ENCODE measurements at regions not wholly inside any gene's neighbourhood (a gene's known extent, or its start where the extent isn't known, plus 50 kb on each side); places are given as distances from the start of the nearest gene placed in this dataset.

GRCh38 chr4:13130848-13131247 is 353.3 kb downstream of the RAB28 start (continued):
- TF ChIP-seq ZNF462 (CRISPR knock-in tag; IDR thresholded peaks at IDR 0.05) (no peak), CREB1 (CRISPR knock-in tag; IDR thresholded peaks at IDR 0.05; ENCODE audit: low read depth) (no peak), EZH2phosphoT487 (IDR thresholded peaks at IDR 0.05; ENCODE audit: unreplicated experiment) (no peak), POLR2AphosphoS5 (IDR thresholded peaks at IDR 0.05; ENCODE audit: low read depth) (no peak), EZH2 (IDR thresholded peaks at IDR 0.05; ENCODE audit: low read depth, unreplicated experiment) (no peak)
- TF ChIP-seq, protein P1, sequence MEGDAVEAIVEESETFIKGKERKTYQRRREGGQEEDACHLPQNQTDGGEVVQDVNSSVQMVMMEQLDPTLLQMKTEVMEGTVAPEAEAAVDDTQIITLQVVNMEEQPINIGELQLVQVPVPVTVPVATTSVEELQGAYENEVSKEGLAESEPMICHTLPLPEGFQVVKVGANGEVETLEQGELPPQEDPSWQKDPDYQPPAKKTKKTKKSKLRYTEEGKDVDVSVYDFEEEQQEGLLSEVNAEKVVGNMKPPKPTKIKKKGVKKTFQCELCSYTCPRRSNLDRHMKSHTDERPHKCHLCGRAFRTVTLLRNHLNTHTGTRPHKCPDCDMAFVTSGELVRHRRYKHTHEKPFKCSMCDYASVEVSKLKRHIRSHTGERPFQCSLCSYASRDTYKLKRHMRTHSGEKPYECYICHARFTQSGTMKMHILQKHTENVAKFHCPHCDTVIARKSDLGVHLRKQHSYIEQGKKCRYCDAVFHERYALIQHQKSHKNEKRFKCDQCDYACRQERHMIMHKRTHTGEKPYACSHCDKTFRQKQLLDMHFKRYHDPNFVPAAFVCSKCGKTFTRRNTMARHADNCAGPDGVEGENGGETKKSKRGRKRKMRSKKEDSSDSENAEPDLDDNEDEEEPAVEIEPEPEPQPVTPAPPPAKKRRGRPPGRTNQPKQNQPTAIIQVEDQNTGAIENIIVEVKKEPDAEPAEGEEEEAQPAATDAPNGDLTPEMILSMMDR (conservative IDR thresholded peaks at IDR 0.05; ENCODE audit: low read depth in 2 of 2) = no peak

GRCh38 chr4:13129095-13129494 is 355.0 kb downstream of the RAB28 start:
- no peaks in the 10 kb centered on the region for H4K20me1 ChIP-seq (replicated peaks; ENCODE audit: insufficient read depth)
- TF ChIP-seq, protein P1 (conservative IDR thresholded peaks at IDR 0.05; ENCODE audit: low read depth in 2 of 2) = no peak

More at GRCh38 chr4:13129095-13129494, 355.0 kb downstream of the RAB28 start:
- Histone ChIP-seq H3K27ac (ENCODE audit: low read depth) (no peak overlapping the region), H3K36me3 (ENCODE audit: insufficient read depth) (no peaks in the 10 kb centered on the region), H3K4me1 (ENCODE audit: insufficient read depth) (no peaks in the 10 kb centered on the region), H3F3A (replicated peaks; ENCODE audit: low read depth) (no peaks in the 10 kb centered on the region), H3K9me2 (ENCODE audit: insufficient read depth) (no peaks in the 10 kb centered on the region), H3K27me3 (ENCODE audit: insufficient read depth) (no peaks in the 10 kb centered on the region), H3K4me3 (no peak overlapping the region), H3K4me2 (no peak overlapping the region), H3K79me2 (replicated peaks; ENCODE audit: insufficient read depth) (no peaks in the 10 kb centered on the region), H2AFZ (no peak overlapping the region)
- Mint-ChIP-seq H3K27ac (no peak overlapping the region), H3K27me3 (ENCODE audit: insufficient read depth, low read depth, poor library complexity) (no peaks in the 10 kb centered on the region), H3K4me1 (no peaks in the 10 kb centered on the region), H3K9me3 (peaks cover 3% of the 10 kb centered on the region; the same call in 1 of the 3 replicates), H3K4me3 (no peak overlapping the region), H3K36me3 (ENCODE audit: low read depth) (no peaks in the 10 kb centered on the region)
- DNase-seq (ENCODE audit: low spot score) (no peak), ATAC-seq (no peak)
